ENCODE measurements at regions not wholly inside any gene's neighbourhood (a gene's known extent, or its start where the extent isn't known, plus 50 kb on each side); places are given as distances from the start of the nearest gene placed in this dataset.

- 15% methylated on average over 4 of the region's 4 CpGs for WGBS (ENCODE audit: low lambda C conversion rate)
- Histone ChIP-seq H3K9me3 (ENCODE audit: low read length) (no peaks in the 10 kb centered on the region), H3K4me3 (replicated peaks in 1 of 3; ENCODE audit: insufficient read depth in 1 of 3, low read depth in 2 of 3, low read length in 3 of 3) (no peak overlapping the region), H3K4me2 (ENCODE audit: low read depth, low read length) (no peak overlapping the region), H3K79me2 (ENCODE audit: insufficient read depth, low read length) (no peaks in the 10 kb centered on the region), H4K20me1 (ENCODE audit: insufficient read depth, low read length) (no peaks in the 10 kb centered on the region), H3K27ac (ENCODE audit: extremely low read length, insufficient read depth, low read length) (no peak overlapping the region), H3K9ac (ENCODE audit: insufficient read depth, low read depth, low read length) (no peak overlapping the region), H3K4me1 (ENCODE audit: insufficient read depth, low read length) (no peaks in the 10 kb centered on the region), H2AFZ (ENCODE audit: low read length) (no peak overlapping the region), H3K27me3 (ENCODE audit: control insufficient read depth in 1 of 2, insufficient read depth in 2 of 2, low read length in 2 of 2) (no peaks in the 10 kb centered on the region), H3K36me3 (replicated peaks in 1 of 2; ENCODE audit: control insufficient read depth in 1 of 2, insufficient read depth in 2 of 2, low read length in 2 of 2) (no peaks in the 10 kb centered on the region)
- in situ Hi-C loops (cut with HindIII; ENCODE audit: extremely low pct_ligation_motif_present, low pct_unique_long_range_greater_than_20kb) (no loop called here), intact Hi-C loops (cut with micrococcal nuclease; ENCODE audit: unreplicated experiment) (no loop called here)
- CTCF ChIA-PET (ENCODE audit: low intra/inter-chr PET ratio, low total read pairs) = no interaction called here
- no TSS peak for BruUV-seq (replicated peaks)
- POLR2A ChIA-PET = no interaction called here
- peak; percentile 50; the same call in 2 of the 3 replicates for ATAC-seq
- TF ChIP-seq GZF1 (CRISPR knock-in tag; IDR thresholded peaks at IDR 0.05) = no peak
- TF ChIP-seq SUZ12 (IDR thresholded peaks at IDR 0.05; ENCODE audit: low read depth, low read length) = no peak
- no peak for TF ChIP-seq HNRNPH1 (optimal IDR thresholded peaks at IDR 0.05; ENCODE audit: low read depth, low read length)
- no peak for TF ChIP-seq ZNF597 (CRISPR knock-in tag; IDR thresholded peaks at IDR 0.05)
- no peak for TF ChIP-seq ZNF501 (CRISPR knock-in tag; IDR thresholded peaks at IDR 0.05)
- TF ChIP-seq MTERF4 (CRISPR knock-in tag; IDR thresholded peaks at IDR 0.05) = no peak
- TF ChIP-seq MYNN (CRISPR knock-in tag; IDR thresholded peaks at IDR 0.05; ENCODE audit: low read depth) = no peak
- no peak for TF ChIP-seq RARG (CRISPR knock-in tag; IDR thresholded peaks at IDR 0.05; ENCODE audit: low read depth)
- no peak for TF ChIP-seq SNAPC2 (CRISPR knock-in tag; IDR thresholded peaks at IDR 0.05)
- no peak for TF ChIP-seq ZNF496 (CRISPR knock-in tag; IDR thresholded peaks at IDR 0.05; ENCODE audit: insufficient replicate concordance)
- DNase-seq (ENCODE audit: low spot score) = peak; percentile 2
- FAIRE-seq = no peak
These were observed 271.0 kb upstream of the ADAMTSL1 start for GRCh38 chr9:18202924-18203323.

Measured in HepG2 (cell line).